HG03521 (cell line): ENCODE measurements at regions not wholly inside any gene's neighbourhood (a gene's known extent, or its start where the extent isn't known, plus 50 kb on each side); places are given as distances from the start of the nearest gene placed in this dataset.
A peak's percentile ranks its signal among the peaks of the same experiment; 100 is the strongest.
"Not testable (repeated sequence)": the region's sequence is repeated elsewhere in the genome, so short reads cannot be mapped to it uniquely, and the experiment has no call there.

ENCODE experiments used
- ATAC-seq: cut with Tn5 transposase; IDR thresholded peaks from one replicate; pipeline ENCODE4 v1.9.1; 2021; ENCODE audit warnings: mild to moderate bottlenecking, moderate library complexity; ENCODE audit not compliant: unreplicated experiment

DNA sequence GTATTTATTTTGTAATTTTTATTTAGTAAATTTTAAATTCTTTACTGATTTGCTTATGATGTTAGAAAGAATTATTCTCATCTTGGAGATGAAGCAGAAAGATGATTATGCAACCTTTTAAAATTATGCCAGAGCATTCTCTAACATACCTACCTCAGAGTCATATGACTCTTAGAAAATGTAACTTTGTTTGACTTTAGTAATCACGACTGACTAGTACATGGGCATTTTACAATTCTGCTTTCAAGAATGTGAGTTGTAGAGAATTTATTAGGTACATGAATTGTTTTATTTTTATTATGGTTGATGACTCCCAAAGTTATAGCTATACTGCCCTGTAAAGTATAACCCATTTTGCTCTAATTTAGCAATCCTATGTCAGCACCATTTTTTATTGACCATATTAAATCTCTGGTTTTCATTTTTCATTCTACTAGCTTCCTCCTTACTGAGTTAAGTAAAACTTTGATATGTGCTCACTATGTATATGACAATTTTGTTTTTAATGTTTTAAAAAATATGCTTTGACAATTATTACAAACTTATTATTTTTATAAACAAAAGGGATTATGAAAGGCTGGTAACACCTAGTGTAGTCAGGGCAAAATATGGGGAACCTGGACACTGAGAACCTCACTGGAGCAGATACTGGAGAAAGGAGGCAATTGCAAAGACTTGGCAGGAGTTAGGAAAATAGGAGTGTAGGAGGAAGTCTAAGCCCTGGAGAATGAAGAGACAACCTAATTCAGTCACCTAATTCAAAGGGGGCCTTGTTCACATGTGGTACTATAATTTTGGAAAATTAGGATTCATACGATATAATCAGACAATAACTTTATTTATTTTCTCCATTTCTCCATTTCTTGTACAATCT, 249.7 kb upstream of the DAB2 start:
- ATAC-seq: no peak

- no peak for ATAC-seq
Observed at GRCh38 chr5:39671561-39671961, 246.8 kb upstream of the DAB2 start.

GRCh38 chr5:39670955-39671354, 246.2 kb upstream of the DAB2 start:
- no peak for ATAC-seq

GRCh38 chr5:39670391-39670790, 245.6 kb upstream of the DAB2 start:
- no peak for ATAC-seq

DNA sequence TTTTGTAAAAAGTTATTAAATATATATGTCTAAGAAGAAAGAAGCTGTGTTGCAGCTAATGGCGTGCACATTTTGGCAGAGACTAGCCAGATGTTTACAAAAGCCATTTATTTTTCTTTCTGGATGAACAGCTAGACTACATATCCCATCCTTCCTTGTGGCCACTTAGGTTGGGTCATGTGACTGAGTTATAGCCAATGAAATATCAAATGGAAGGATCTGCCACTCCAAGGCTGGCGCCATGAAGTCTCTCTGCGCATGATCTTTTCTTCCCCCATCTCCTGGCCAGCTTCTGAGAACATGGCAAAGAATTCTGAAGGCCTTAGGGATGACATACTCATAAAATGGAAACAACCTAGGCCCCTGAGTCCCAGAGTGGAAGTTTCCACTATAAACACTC, 244.2 kb upstream of the DAB2 start:
- no peak for ATAC-seq

- ATAC-seq: no peak
Observed at GRCh38 chr5:39665328-39665727, 240.5 kb upstream of the DAB2 start.

DNA sequence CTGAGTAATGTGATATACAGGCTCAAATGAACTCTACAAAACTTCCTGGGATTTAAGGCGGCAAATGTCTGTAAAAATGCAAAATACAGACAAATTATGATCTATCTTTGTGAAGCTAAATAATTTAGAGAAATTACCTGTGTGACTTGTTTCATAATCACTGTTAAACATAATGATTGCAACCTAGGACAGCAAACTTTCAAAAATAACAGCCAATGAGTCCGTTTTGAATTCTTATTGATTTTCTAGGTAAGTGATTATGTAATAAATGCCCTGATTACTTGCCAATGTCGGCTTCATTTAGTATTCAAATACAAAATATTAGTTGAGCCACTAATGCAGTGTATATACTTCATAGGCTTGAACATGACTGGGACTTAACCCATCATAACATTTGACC, 238.2 kb upstream of the DAB2 start:
- ATAC-seq: no peak

- no peak for ATAC-seq
Observed at GRCh38 chr5:39661026-39661779, 236.4 kb upstream of the DAB2 start.

- no peak for ATAC-seq
Observed at GRCh38 chr5:39660020-39660419, 235.2 kb upstream of the DAB2 start.

DNA sequence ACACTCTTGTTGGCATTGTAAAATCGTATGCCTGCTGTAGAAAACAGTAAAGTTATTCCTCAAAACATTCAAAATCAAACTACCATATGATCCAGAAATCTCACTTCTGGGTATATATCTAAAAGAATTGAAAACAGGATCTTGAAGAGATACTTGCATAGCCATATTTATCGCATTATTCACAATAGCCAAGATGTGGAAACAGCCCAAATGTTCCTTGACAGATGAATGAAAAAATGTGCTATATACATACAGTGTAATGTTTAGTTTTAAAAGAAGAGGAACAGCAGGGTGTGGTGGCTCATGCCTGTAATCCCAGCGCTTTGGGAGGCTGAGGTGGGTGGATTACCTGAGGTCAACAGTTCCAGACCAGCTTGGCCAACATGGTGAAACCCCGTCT, 234.1 kb upstream of the DAB2 start:
- no peak for ATAC-seq

DNA sequence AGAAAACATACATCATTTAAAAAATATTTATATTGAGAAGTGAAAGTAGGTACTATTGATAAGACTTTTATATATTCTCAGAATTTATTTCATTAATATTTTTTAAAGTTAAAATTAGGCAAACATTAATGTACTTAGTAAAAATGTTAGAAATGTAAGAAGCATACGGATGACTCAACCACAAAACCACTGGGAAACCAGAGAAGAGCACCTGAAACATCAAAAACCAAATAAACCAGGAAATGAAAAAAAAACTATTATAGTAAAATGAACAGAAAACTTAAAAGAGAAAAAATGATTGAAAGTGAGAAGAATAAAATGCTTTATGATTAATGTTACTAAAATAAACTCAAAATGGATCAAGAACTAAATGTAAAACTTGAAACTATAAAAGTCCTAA, 233.2 kb upstream of the DAB2 start:
- ATAC-seq: no peak

DNA sequence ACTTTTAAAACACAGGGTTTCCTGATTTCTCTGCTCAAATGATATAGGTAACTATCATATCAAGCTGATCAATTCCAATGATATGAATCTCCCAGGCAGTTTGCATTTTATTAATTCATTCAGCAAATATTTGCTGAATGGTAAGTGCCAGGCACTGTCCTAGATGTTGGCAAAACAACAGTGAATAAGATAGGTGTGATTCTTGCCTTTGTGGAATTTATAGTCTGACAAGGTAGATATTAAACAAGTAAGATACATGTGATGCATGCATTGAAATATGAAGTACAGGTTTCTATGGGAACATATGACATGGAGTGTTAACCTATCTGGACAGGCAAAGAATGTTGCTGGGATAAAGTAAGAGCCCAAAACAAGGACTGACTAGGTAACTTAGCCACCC, 231.8 kb upstream of the DAB2 start:
- no peak for ATAC-seq

DNA sequence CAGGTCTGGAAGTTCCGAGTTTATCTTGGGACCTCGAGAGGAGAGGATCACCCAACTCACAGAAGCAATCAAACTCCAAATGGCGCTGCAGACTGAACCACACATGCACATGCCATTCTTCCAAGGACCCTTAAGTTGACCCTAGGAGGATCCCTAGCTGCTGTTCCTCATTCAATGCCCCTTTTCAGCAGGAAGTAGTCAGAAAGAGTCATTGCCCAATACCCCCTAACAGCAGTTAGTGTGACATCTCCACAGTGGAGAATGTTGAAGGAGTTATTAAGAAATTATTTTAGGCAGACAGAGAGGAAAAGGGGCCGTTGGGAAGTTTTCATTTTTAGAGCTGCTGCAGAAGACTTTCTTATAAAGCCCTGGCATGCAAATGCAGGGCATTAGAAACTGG, 229.9 kb upstream of the DAB2 start:
- no peak for ATAC-seq

GRCh38 chr5:39652481-39652880, 227.7 kb upstream of the DAB2 start:
- not testable (repeated sequence) for ATAC-seq

GRCh38 chr5:39652036-39652435, 227.3 kb upstream of the DAB2 start:
- ATAC-seq: no peak

DNA sequence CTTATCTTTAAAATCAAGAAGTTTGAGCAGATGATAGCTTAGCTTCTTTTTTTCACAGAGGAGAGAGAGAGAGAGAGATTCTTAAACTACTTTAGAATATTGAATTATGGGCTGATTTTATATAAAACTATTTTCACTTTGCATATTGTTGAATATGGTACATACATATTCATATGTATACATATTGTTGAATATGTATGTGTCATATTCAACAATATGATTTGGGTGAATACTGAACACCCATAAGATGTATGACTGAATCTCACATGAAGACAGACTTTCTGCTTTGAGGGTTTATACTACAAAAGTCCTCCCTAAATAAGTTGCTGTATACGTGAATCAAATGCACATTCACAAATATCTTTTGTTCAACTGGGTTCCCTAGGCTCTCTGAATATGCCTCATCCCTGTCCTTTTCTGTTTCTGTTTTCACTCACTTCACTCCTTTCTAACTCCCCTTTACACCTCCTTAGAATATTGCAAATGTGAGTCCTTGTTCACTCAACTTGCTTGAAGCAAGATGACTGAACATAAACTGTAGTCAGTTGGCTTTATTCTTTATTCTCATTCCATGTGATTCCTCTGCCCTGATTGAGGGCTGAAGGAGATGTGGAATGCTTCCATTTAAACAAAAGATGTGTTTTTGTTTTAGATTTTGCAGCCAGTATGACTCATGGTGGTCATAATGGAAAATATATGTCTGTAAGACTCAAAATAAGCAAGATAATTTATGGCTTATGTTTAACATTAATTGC, 225.4 kb upstream of the DAB2 start:
- ATAC-seq: no peak

- ATAC-seq: no peak
Observed at GRCh38 chr5:39648848-39649227, 224.1 kb upstream of the DAB2 start.

DNA sequence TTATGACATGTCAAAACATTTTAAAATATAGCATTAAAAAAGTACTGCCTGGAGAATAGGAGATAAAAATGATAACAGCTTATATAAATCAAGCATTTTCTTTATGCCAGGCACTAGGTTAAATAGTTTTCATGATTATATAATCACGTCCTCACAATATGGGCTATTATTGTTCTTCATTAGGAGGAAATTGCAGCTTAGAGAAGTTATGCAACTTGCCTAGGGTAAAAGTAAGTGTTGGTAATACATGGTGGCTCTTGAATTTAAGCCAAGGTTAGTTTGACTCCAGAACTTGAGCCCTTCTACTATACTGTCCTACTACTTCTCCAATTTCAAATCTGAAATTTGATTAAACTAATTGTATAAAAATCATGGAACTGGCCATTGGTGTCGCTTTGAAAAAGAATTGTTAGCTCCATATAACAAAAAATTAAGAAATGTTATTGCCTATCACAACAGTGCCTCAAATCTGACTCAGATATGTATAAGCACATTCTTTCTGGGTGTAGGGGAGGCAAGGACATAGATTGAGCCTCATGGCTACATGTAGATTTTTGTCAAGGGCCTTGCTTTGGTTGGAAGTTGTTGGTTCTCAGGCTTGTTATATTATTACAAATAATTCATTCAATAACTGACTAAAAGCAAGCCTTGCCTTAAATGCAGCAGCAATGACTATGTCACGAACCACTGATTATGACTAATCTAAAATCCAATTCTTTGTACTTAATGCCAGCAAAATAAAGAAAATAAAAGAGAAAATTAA, 223.5 kb upstream of the DAB2 start:
- ATAC-seq: no peak

DNA sequence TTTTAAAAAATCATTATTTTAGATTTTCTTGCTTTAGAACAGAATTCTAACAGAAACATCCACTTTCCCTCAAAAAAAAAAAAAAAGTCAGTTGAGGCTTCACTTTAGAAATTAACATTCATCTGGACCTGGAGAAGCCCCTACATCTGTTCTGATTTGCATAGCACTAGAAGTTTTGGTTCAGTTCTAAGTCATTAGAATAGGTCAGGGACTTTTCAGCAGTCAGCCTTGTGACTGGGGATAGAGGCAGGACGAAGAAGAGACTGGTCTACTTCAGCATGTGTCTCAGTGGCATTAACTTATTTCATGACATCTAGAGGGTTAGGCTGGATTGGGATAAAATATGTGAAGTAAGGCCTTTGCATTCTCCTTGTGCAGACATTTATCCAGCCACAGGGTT, 215.8 kb upstream of the DAB2 start:
- ATAC-seq: peak; percentile 70

DNA sequence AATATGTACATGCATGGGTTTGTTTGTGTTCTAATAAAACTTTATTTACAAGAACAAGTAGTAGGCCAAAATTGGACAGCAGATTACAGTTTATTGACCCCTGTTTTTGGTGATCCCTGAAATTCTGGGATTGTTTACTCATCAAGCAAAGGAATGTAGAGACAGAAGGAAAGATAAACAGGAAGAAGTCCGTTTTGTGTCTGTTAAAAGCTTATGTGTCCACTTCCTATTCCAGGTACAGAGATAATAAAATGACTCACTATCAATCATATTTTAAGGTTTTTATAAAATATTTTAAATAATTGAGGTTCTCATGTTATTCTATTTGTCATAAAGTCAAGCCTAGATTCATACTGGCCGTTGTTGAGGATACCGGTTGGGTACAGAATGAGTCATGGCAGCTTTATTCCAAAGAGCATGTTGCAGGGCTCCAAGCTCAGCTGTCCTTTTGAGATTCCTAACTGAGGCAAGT, 214.9 kb upstream of the DAB2 start:
- no peak for ATAC-seq

- no peak for ATAC-seq
Observed at GRCh38 chr5:39638813-39639212, 214.0 kb upstream of the DAB2 start.
